HG03066 (cell line): ENCODE measurements at regions not wholly inside any gene's neighbourhood (a gene's known extent, or its start where the extent isn't known, plus 50 kb on each side); places are given as distances from the start of the nearest gene placed in this dataset.
"Not testable (repeated sequence)": the region's sequence is repeated elsewhere in the genome, so short reads cannot be mapped to it uniquely, and the experiment has no call there.

Source experiments
- ATAC-seq: cut with Tn5 transposase; IDR thresholded peaks from one replicate; pipeline ENCODE4 v1.9.1; 2021; ENCODE audit warnings: low read depth; ENCODE audit not compliant: unreplicated experiment

DNA sequence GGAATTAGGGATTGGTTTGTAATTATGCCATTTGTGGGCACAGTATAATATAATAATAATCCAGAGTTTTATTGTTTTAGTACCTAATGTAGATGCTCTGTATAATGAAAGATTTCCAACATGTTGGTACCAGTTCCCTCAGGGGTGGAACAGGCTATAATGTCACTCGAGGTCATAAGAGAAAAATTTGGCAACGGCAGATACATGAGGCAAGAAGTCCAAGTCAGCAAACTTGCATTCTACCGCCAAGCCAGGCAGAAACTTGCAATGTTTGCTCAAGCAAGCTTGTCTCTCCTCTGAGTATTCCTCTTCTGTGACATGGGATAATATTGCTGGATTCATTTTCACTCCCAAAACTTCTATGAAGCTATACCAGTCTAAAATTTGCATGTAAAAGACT is 520.0 kb upstream of the SALL3 start:
- no peak for ATAC-seq

DNA sequence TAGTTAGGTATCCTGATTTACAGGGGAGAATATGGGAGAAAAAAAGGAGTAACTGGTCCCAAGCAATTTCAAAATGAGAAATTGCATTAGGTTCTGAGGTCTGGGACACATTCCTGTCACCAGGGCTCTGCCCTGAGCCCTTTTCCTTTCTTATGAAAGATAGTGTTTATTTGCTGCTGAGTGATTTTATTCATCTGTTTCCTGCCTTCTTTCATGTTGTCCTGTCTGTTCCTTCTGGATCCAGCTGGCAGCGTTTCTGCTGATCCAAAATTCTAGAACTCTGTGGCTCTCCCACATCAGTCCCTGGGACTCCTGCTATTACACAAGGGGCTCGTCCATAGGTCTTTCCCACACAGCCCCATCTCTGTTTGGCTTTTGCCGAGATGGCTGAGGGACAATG is 519.1 kb upstream of the SALL3 start:
- ATAC-seq = no peak

DNA sequence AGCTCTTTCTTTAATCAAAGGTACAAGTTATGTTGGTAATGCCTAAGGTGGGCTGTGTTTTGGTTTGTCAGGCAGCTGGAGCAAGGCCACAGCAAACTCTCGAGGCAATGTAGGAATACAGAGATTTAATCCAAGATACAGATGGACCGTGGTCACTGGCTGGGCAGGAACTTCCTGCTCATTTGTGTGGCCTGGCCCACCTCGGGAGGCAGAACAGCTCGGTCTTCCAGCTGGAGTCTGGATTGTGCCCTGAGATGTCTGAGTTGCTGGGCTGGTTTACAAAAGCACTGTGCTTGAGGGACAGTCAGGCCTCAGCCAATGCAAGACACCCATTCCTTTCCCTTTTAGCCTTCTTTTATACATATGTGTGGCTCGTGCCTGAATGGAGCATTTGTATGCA is 506.1 kb upstream of the SALL3 start:
- ATAC-seq = no peak

DNA sequence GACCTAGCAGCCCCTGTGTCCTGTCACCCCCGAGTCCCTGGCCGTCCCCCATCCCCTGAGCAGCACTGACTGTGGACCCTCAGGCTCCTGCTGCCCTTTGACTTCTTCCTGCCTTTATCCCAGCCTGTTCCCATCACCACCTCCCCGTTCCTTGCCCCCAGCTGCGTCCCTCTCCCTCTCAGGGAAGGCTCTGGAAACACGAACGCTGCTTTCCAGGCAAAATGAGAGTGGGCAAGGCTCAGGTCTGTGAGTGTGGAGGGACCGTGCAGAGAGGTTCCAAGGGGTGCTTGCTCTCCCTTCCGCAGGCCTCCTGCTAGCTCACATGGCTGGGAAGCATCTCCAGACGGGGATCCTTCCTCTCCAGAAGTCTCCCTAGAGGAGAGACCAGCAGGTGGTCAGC is 501.8 kb upstream of the SALL3 start:
- no peak for ATAC-seq

DNA sequence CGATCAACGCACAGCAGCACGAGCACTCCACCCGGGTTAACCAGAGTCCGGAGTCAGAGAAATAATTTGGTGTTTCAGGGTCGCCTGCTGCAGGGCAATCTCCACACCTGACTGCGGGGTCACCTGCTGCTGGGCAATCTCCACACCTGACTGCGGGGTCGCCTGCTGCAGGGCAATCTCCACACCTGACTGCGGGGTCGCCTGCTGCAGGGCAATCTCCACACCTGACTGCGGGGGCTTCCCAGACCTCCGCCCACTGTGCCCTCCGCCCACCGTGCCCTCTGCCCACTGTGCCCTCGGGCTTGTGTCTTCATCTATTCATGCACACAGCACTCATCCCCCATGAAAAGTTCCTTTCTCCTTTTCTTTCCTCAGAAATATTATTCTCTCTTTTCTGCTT is 500.2 kb upstream of the SALL3 start:
- no peak for ATAC-seq

DNA sequence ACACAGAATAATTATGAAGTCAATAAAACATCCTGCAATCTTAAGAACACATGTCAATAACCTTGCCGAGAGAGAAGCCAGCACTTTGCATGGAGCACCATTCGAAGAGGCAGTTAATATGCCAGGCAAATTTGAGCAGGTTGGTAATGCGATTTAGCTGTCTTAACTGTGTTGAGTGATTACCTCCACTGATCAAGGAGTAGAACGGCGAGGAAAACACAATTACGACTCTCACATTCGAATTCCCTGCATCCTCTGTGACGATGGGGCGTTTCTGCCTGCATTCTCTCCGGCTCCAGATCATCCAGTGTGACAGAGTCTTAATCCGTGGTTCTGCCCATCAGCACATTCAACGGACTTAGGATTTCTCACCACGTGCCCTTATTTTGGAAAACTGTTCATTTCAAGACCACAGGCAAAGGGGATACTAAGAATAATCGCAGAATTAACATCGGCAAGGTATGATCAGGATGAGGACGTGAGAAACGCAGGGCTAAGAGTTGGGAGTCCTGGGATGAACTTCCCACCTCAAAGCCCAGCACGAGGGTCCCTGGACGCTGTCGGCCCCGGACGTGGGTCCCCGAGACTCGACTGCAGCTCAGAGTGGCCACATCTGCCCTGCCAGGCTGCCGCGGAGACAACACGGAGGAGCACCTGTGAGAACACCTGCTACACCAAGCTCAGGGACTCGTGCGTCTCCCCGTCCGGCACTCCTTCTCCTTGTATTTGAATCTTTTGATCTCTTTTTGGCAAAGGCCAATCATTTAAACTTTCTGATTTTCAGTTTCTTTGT is 499.2 kb upstream of the SALL3 start:
- ATAC-seq = no peak

DNA sequence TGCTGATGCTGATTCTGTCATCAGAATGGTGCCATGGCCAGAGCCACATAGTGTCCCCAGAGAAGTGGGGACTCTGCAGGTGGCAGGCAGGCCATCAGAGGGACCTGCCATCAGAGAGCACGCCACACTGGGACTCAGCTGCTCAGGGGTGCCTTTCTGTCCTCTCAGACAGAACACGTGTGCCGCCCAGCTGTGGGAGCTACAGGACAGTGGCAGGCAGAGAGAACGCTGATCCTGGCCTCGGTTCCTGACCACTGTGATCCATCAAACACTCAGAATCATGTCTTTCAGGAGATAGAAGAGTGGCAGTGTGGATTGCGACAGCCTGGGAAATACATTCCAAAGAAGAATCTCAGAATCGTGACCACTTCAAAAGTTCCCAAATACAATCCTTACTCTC is 497.2 kb upstream of the SALL3 start:
- ATAC-seq = no peak

DNA sequence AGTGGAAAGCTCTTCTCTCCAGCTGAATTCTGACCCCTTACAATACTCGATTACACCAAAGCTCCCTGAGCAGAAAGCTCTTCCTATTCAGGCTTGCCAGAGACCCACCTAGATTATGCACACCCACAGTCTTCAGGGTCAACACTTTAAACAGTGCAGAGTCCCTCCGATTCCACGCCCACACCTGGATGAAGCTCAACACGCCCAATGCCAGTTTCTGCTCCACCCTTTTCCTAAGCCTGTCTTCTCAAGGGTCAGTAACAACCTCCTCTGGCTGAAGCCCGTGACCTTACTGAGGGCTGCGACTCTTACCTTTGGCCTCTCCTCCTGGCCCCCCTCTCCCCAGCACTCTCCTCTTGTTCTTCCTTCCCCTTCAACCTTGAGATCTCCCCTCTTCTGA is 492.0 kb upstream of the SALL3 start:
- ATAC-seq = no peak

DNA sequence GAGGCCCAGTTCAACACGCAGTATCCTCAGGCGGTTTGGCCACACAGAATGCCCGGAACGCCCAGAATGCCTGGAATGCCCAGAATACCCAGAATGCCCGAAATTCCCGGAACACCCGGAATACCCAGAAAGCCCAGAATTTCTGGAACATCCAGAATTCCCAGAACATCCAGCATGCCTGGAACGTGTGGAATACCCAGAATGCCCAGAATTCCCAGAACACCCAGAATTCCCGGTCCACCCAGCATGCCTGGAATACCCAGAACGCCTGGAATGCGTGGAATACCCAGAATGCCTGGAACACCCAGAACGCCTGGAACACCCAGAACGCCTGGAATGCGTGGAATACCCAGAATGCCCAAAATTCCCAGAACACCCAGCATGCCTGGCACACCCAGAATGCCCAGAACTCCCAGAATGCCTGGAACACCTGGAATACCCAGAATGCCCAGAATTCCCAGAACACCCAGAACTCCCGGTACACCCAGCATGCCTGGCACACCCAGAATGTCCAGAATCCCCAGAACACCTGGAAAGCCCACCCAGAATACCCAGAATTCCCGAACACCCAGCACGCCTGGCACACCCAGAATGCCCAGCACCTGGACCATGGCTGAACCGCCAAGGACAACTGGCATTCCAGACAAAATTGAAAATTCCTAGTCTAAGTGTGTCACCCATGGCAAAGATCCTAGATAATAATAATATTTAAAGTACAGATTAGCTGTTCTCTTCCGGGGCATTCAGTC is 487.4 kb upstream of the SALL3 start:
- no peak for ATAC-seq

DNA sequence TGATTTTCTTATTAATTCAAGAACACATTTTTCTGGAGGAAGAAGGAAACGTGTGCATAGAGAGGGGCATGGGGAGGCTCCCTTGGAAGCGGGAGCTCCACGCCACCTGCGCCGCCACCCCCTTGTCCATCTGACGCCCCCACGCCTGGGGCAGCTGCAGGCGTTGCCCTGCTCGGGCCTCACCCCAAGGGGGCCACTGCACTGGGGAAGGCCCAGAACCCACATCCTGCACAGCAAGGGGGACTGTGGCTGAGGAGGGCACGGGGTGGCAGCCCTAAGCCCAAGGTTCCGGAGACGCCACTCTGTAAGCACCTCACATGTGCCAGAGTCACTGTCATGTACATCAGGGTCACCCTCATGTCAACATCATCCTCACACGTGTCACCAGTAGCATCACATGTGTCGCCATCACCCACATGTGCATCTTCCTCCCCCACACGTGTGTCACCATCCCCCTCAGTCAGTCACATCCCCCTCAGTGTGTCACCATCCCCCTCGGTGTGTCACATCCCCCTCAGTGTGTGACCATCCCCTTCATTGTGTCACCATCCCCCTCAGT is 486.7 kb upstream of the SALL3 start:
- no peak for ATAC-seq

DNA sequence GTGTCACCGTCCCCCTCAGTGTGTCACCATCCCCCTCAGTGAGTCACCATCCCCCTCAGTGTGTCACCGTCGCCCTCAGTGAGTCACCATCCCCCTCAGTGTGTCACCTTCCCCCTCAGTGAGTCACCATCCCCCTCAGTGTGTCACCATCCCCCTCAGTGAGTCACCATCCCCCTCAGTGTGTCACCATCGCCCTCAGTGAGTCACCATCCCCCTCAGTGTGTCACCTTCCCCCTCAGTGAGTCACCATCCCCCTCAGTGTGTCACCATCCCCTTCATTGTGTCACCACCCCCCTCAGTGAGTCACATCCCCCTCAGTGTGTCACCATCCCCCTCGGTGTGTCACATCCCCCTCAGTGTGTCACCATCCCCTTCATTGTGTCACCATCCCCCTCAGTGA is 486.1 kb upstream of the SALL3 start:
- not testable (repeated sequence) for ATAC-seq

DNA sequence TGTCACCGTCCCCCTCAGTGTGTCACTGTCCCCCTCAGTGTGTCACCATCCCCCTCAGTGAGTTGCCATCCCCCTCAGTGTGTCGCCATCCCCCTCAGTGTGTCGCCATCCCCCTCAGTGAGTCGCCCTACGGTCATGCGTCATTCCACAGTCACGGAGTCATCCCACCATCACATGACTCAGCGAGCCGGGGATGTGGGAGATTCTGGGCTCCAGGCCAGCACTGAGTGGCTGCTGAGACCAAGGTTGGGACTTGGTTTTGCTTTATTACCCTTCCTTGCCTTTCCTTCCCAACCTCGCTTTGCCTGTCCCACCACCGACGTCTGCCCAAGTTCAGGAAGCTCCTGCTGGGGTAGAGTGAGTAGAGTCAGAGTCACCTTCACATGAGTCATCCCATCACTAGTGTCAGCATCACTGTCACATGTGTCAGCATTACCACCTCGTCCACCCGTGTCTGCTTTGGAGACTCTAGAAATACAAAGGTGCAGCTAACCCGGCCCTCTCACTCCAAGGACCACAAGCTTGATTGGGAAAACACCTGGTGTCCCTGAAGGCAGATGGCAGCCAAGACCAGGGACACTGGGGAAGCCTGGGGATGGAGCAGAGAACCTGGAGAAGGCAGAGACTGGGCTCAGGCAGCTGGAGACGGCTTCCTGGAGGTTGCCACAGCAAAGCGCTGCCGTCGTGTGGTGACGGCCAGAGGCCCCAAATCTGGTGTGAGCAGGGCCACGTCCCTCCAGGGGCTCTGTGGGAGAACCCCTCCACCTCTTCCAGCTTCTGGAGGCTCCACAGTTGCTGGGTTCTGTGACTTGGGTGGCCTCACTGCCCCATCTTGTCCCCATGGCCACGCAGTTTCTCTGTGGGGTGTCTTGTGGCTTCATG is 485.2 kb upstream of the SALL3 start:
- ATAC-seq = no peak

DNA sequence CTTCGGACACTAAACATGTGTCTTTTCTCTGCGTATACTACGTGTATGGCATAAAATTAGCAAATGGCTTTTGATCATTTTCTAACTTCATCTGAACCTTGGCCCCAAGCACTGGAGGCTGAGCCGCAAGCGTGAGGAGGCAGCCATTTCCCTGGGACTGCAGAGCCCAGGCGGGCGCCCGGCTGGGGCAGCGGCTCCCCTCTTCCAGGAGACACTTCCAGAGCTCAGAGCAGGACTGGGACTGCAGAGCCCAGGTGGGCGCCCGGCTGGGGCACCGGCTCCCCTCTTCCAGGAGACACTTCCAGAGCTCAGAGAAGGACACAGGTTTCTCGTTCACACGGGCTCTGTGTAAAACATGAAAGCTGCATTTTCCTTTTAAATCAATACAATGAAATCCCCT is 484.1 kb upstream of the SALL3 start:
- ATAC-seq = no peak

DNA sequence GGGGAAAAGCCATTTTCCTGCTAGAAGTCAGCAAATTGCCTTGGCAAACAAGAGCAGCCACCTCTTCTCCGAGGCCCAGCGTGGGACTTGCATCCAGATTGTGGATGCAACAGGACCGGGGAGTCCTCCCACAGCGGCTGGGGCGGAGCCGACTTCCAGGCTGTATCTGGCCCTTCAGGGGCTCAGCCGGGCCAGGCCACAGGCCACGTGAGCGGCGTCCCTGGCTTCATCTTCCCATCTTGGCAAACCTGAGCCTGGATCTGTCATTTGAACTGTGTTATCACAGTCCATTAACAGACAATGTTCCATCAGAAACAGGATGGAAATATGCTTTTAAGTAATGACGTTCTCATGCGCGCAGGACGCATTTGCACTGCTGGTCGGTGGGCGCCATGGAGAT is 483.5 kb upstream of the SALL3 start:
- ATAC-seq = no peak

DNA sequence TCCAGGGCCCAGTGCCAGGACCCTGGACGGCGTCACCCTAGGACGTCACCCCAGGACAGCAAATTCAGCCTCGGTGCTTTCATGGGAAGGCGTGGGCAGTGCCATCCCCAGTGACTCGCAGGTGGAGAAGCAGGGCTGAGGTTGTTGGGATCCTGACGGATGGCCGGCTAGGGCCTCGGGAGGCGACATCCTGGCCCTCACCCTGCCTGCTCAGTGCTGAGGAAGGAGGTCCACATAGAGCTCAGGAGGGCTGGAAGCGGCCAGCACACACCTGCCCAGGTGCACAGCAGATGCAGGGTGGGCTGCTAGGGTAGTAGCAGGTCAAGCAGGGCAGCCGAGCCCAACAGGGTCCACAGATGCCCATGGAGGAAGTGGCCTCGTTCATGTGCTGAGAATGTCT is 482.0 kb upstream of the SALL3 start:
- ATAC-seq = no peak

DNA sequence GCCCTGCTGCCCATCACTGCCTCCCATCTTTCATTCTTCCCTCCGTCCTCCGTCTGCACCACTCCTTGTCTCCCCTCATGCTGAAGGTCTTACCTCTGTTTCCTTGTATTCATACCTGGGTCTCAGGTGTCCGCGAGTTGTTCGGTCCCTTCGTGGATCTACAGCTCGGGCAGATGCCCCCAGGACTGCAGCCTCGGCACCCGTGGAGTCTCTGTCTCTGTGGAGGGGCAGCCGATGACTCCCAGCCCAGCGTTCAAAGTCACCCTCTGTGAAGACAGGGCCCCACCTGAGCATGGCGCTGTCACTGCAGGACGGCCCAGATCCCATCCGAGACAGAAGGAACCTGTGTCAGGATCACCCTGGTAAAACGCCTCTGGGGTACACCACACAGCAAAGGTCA is 480.0 kb upstream of the SALL3 start:
- ATAC-seq = no peak

DNA sequence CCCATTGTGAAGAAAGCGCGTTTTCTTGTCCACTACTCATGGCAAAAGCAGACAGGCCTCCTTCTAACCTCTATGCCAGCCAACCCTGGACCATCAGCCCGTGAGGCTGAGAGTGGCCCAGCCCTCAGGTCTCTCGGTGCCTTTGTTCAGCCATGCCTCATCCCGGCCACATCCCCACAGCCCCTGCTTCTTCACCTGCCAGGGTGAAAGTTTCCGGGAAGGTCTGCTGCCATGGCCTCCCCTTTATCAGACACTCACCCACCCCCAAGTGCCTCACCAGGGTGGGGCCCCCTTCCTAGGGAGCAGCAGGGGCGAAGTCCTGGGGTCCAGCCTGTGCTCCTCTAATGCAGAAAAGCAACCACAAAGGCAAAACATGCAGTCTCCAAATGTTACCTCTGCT is 478.4 kb upstream of the SALL3 start:
- no peak for ATAC-seq

DNA sequence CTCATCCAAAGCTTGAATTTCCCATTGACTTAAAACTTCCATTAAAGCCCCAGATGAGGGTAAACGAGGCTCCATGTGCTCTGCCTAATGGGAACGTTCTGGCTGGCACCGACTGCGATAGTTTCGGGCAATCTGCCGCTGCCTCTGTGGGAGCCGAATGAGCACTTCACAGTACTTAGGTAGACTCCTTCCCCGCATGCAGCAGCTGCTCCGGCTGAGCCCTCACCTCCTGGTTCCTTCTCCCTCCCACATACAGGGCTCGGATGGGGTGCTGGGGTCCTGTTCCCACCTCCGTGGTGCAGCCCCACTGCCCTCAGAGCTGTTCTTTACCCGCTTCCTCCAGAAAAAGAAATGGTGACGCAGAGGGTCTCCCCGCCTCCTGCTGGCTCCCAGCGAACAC is 476.5 kb upstream of the SALL3 start:
- ATAC-seq = no peak

DNA sequence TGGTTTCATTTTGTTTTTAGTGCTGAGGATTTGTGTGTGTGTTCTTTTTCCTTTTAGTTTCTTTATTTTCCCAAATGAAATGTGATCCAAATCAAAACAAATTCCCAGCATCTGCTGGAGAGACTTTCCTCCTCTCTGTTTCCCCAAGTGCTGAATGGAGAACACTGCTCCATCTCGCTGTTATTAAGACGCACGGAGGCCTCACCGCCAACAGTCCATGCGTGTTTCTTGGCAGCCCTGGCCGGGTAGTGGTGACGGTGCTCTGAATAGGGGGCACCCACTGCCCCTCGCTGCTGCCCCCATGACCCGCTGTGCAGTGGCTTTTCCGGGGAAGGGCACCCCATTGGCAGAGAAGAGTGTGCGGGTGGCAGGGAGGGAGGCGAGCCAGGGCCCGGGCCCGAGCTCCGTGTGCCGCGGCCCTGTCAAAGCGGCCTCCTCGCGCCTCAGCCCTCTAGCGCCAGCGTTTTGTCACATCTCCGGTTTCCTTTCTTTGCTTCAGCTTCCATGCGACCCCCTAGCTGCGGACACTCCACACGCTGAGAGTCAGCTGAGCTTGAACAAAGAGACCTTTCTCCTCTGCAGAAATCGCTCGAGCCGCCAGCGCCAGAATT is 473.7 kb upstream of the SALL3 start:
- no peak for ATAC-seq

DNA sequence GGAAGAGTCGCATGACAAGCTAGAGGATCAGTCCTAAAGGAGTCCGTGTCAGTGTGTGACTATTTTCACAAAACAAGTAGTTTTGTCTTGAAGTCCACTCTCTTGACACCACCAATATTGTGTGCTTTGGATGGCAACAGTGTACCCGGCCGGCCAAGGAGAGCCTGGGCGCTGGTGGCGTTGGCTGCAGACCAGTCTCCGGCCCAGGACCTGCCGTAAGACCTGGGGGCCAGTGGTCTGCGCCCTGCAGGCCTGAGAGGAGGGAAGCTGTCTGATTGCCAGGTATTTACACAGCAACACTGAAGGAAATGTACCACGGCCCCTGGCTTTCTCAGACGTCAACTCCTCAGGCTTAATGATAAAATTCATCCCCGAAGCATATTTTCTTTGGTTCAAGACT is 472.4 kb upstream of the SALL3 start:
- ATAC-seq = no peak
